ENCODE measurements at regions not wholly inside any gene's neighbourhood (a gene's known extent, or its start where the extent isn't known, plus 50 kb on each side); places are given as distances from the start of the nearest gene placed in this dataset.
"Not testable (repeated sequence)": the region's sequence is repeated elsewhere in the genome, so short reads cannot be mapped to it uniquely, and the experiment has no call there.

DNA sequence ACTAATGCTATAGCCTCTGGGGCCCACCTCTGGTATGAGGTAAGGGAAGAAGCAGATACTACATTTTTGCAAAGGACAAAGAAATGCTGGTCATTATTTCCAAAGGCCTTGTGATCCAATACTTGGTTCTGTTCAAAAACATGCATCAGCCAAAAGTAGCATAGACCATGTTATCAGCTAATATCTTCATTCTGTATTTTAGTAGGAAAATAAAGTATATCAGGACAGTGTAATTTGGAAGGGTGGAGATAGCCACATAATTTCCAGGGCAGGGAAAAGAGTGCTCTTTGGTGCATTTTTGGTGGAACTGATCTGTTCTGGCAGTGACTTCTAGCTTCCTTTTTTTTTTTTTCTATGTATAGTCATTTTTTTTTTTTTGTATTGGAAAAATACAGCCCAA, 258.0 kb upstream of the SOX4 start:
- Histone ChIP-seq H3K27me3 (ENCODE audit: insufficient read depth, low read length) (no peaks in the 10 kb centered on the region), H3K36me3 (ENCODE audit: insufficient read depth, low read depth, low read length) (no peaks in the 10 kb centered on the region), H3K9ac (ENCODE audit: low read depth, low read length) (no peak overlapping the region), H3K27ac (ENCODE audit: low read length) (no peak overlapping the region), H3K4me1 (ENCODE audit: insufficient read depth, low read length) (no peaks in the 10 kb centered on the region), H3K4me3 (ENCODE audit: low read length) (no peak overlapping the region), H3K9me3 (ENCODE audit: insufficient read depth, low read depth, low read length) (no peaks in the 10 kb centered on the region)

DNA sequence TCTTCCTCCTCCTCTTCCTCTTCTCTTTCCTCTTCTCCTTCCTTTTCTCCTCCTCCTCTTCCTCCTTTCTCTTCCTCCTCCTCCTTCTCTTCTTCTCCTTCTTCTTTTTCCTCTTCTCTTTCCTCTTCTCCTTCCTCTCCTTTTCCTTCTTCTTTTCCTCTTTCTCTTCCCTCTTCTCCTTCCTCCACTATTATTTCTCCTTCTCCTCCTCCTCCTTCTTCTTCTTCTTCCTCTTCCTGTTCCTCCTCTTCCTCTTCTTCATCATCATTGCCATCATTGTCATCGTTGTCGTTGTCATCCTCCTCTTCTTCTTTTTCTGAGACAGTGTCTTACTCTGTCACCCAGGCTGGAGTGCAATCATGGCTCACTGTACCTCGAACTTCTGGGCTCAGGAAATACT, 256.3 kb upstream of the SOX4 start:
- H3K9ac ChIP-seq (ENCODE audit: low read depth, low read length) = no peak overlapping the region
- H3K4me1 ChIP-seq (ENCODE audit: insufficient read depth, low read length) = no peaks in the 10 kb centered on the region
- H3K27ac ChIP-seq (ENCODE audit: low read length) = no peak overlapping the region
- H3K27me3 ChIP-seq (ENCODE audit: insufficient read depth, low read length) = no peaks in the 10 kb centered on the region
- H3K36me3 ChIP-seq (ENCODE audit: insufficient read depth, low read depth, low read length) = no peaks in the 10 kb centered on the region
- no peak overlapping the region for H3K4me3 ChIP-seq (ENCODE audit: low read length)
- H3K9me3 ChIP-seq (ENCODE audit: insufficient read depth, low read depth, low read length) = no peaks in the 10 kb centered on the region

DNA sequence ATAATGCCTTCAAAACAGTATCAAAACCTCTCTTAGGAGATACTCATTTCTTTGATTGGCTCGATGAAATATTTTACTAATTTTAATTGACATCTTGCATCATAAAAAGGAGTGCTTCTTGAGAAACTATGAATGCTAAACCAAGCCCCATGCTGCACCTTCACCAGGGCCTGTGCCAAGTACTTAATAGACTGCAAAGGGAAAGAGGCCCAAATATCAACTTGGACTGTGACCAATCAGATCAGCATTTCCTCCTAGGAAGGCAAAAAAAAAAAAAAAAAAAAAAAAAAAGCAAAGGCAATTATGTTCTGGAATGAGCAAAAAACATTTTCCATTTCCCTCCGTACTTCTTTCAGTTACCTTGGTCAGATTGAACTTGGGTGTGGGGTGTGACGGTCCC, 253.0 kb upstream of the SOX4 start:
- Histone ChIP-seq H3K27me3 (ENCODE audit: insufficient read depth, low read length) (no peaks in the 10 kb centered on the region), H3K9ac (ENCODE audit: low read depth, low read length) (no peak overlapping the region), H3K27ac (ENCODE audit: low read length) (no peak overlapping the region), H3K4me3 (ENCODE audit: low read length) (no peak overlapping the region), H3K9me3 (ENCODE audit: insufficient read depth, low read depth, low read length) (no peaks in the 10 kb centered on the region), H3K36me3 (ENCODE audit: insufficient read depth, low read depth, low read length) (no peaks in the 10 kb centered on the region), H3K4me1 (ENCODE audit: insufficient read depth, low read length) (no peaks in the 10 kb centered on the region)

DNA sequence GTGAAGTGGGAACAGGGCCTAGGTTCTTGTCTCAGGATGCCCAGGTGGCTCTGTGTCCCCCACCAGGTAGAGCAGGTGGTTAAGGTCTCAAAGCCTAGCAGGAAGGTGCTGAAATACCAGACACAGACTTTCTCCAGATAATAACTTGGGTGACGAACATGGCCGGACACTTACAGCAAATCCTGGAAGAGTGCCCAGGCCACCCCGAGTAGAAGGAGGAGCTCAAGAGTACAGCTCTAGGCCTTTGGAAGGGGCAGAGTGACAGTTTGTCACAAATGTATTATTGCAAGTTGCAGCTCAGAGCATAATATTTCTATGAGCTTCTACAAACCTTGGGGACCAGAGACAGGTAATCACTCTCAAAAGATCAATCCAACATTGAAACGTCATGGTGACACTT, 251.6 kb upstream of the SOX4 start:
- H3K36me3 ChIP-seq (ENCODE audit: insufficient read depth, low read depth, low read length) = no peaks in the 10 kb centered on the region
- H3K4me1 ChIP-seq (ENCODE audit: insufficient read depth, low read length) = no peaks in the 10 kb centered on the region
- no peaks in the 10 kb centered on the region for H3K27me3 ChIP-seq (ENCODE audit: insufficient read depth, low read length)
- no peak overlapping the region for H3K27ac ChIP-seq (ENCODE audit: low read length)
- no peak overlapping the region for H3K9ac ChIP-seq (ENCODE audit: low read depth, low read length)
- H3K9me3 ChIP-seq (ENCODE audit: insufficient read depth, low read depth, low read length) = no peaks in the 10 kb centered on the region
- no peak overlapping the region for H3K4me3 ChIP-seq (ENCODE audit: low read length)

DNA sequence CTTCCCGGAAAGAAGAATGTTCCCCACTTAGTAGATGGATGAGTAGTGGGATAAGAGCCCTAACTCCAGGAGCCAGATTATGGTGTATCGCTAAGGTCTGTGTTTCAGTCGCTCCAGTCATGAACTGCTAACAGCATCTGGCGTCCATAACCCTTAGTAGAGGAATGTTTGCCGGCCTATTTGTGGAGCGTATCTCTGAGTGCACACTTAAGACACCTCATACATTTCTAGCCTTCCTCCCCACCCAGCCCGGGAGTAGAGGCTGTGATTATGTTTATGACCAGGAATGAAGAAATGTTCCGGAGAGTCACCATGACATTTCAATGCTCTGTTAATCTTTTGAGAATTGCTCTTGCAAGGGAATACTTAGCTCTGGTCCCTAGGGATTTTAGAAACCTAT, 251.1 kb upstream of the SOX4 start:
- no peak overlapping the region for H3K27ac ChIP-seq (ENCODE audit: low read length)
- no peak overlapping the region for H3K4me3 ChIP-seq (ENCODE audit: low read length)
- H3K4me1 ChIP-seq (ENCODE audit: insufficient read depth, low read length) = no peaks in the 10 kb centered on the region
- H3K36me3 ChIP-seq (ENCODE audit: insufficient read depth, low read depth, low read length) = no peaks in the 10 kb centered on the region
- no peak overlapping the region for H3K9ac ChIP-seq (ENCODE audit: low read depth, low read length)
- no peaks in the 10 kb centered on the region for H3K9me3 ChIP-seq (ENCODE audit: insufficient read depth, low read depth, low read length)
- no peaks in the 10 kb centered on the region for H3K27me3 ChIP-seq (ENCODE audit: insufficient read depth, low read length)

DNA sequence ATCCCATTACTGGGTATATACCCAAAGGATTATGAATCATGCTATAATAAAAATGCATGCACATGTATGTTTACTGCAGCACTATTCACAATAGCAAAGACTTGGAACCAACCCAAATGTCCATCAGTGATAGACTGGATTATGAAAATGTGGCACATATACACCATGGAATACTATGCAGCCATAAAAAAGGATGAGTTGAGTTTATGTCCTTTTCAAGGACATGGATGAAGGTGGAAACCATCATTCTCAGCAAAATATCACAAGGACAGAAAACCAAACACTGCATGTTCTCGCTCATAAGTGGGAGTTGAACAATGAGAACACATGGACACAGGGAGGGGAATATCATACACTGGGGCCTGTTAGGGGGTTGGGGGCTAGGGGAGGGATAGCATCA, 247.8 kb upstream of the SOX4 start:
- H3K9ac ChIP-seq (ENCODE audit: low read depth, low read length); H3K4me3 ChIP-seq (ENCODE audit: low read length); H3K9me3 ChIP-seq (ENCODE audit: insufficient read depth, low read depth, low read length); H3K27me3 ChIP-seq (ENCODE audit: insufficient read depth, low read length); H3K27ac ChIP-seq (ENCODE audit: low read length); H3K36me3 ChIP-seq (ENCODE audit: insufficient read depth, low read depth, low read length); H3K4me1 ChIP-seq (ENCODE audit: insufficient read depth, low read length): not testable (repeated sequence)

DNA sequence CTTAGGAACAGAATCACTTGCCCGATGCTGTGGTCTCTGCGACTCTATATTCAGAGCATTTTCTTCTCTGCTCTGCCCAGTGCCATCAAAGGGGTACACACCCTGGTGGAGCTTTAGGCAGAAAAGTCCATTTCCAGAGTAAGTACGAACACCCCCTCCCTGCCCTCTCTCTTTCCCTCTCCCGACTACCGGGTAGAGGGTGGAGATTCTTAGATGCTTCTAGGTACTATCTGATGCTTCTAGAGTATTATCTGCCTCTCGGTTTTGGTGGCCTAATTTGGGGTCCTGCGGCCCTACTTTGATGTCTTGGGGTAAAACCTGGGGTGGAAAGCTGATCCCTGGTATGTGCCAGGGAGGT, 245.4 kb upstream of the SOX4 start:
- Histone ChIP-seq H3K9ac (ENCODE audit: low read depth, low read length) (no peak overlapping the region), H3K27me3 (ENCODE audit: insufficient read depth, low read length) (no peaks in the 10 kb centered on the region)

DNA sequence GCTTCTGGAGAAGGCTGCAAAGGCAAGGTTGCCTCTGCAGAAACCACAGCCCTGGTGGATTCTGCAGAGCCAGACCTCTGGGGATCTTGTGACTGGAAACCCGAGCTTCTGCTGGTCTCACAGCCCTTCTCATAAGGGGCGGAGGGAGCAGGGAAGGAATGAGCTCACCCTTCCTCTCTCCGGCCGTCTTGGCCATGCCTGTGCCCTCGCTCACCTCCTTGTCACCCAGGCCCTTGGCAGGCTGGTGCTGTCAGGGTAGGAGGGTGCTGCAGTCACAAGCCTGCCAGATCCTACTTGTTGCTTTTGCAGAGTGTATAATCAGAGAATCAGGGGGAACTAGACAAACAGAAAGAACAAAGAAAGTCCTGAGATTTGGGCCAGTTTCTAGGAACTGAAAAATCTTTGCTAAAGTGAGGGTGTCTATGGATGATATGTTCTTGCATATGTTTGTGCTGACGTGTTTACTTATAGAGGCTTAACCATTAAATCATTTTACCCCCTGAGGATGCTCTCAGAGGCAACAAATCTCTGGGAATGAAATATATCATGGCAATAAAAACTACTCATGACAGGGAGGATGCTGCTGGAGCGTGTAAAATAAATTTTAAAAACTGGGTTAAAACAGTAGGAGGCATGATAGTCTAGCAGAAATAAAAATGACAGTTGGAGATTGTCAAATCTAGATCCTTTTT, 244.9 kb upstream of the SOX4 start:
- Histone ChIP-seq H3K27ac (ENCODE audit: low read length) (no peak overlapping the region), H3K9me3 (ENCODE audit: insufficient read depth, low read depth, low read length) (no peaks in the 10 kb centered on the region), H3K4me3 (ENCODE audit: low read length) (no peak overlapping the region), H3K4me1 (ENCODE audit: insufficient read depth, low read length) (no peaks in the 10 kb centered on the region), H3K27me3 (ENCODE audit: insufficient read depth, low read length) (no peaks in the 10 kb centered on the region), H3K36me3 (ENCODE audit: insufficient read depth, low read depth, low read length) (no peaks in the 10 kb centered on the region), H3K9ac (ENCODE audit: low read depth, low read length) (peak overlapping the region; percentile 22; the same call in 1 of the 2 replicates)

More for the DNA sequence above, 245.4 kb upstream of the SOX4 start:
- no peak overlapping the region for H3K27ac ChIP-seq (ENCODE audit: low read length)
- no peak overlapping the region for H3K4me3 ChIP-seq (ENCODE audit: low read length)
- H3K9me3 ChIP-seq (ENCODE audit: insufficient read depth, low read depth, low read length) = no peaks in the 10 kb centered on the region
- no peaks in the 10 kb centered on the region for H3K4me1 ChIP-seq (ENCODE audit: insufficient read depth, low read length)
- no peaks in the 10 kb centered on the region for H3K36me3 ChIP-seq (ENCODE audit: insufficient read depth, low read depth, low read length)

DNA sequence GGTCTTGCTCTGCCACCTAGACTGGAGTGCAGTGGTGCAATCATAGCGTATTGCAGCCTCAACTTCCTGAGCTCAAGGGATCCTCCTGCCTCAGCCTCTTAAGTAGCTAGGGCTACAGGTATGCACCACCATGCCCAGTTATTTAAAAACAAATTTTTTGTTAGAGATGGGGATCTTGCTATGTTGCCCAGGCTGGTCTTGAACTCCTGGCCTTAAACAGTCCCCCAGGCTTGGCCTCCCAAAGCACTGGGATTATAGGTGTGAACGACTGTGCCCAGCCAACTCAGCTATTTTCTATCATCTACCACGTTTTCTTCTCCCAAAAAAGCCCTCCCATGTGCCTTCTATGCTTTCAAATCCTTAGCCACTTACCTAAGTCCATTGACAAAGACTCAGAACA, 243.7 kb upstream of the SOX4 start:
- H3K27me3 ChIP-seq (ENCODE audit: insufficient read depth, low read length) = no peaks in the 10 kb centered on the region
- H3K4me1 ChIP-seq (ENCODE audit: insufficient read depth, low read length) = no peaks in the 10 kb centered on the region
- no peak overlapping the region for H3K27ac ChIP-seq (ENCODE audit: low read length)
- no peak overlapping the region for H3K9ac ChIP-seq (ENCODE audit: low read depth, low read length)
- H3K36me3 ChIP-seq (ENCODE audit: insufficient read depth, low read depth, low read length) = no peaks in the 10 kb centered on the region
- no peak overlapping the region for H3K4me3 ChIP-seq (ENCODE audit: low read length)
- no peaks in the 10 kb centered on the region for H3K9me3 ChIP-seq (ENCODE audit: insufficient read depth, low read depth, low read length)

DNA sequence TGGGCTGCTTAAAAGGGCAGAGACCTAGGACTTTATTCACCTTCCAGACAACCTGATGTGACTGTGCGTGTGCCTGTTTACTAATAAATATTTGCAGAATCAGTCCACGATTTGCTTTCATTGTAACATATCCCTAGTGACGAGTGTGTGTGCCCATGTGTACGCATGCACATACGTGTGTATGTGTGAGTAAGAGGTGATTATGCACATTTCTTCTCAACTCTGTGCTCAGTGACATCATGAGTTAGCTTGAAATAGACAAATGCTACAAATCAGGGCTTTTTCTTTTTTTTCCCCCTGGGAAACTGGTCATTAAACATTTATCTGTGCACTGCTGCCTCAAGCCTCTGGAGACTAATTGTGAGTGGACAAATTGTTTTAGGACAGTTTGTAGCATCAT, 242.6 kb upstream of the SOX4 start:
- Histone ChIP-seq H3K9me3 (ENCODE audit: insufficient read depth, low read depth, low read length) (no peaks in the 10 kb centered on the region), H3K4me3 (ENCODE audit: low read length) (no peak overlapping the region), H3K27ac (ENCODE audit: low read length) (no peak overlapping the region), H3K36me3 (ENCODE audit: insufficient read depth, low read depth, low read length) (no peaks in the 10 kb centered on the region), H3K9ac (ENCODE audit: low read depth, low read length) (no peak overlapping the region), H3K4me1 (ENCODE audit: insufficient read depth, low read length) (no peaks in the 10 kb centered on the region), H3K27me3 (ENCODE audit: insufficient read depth, low read length) (no peaks in the 10 kb centered on the region)

DNA sequence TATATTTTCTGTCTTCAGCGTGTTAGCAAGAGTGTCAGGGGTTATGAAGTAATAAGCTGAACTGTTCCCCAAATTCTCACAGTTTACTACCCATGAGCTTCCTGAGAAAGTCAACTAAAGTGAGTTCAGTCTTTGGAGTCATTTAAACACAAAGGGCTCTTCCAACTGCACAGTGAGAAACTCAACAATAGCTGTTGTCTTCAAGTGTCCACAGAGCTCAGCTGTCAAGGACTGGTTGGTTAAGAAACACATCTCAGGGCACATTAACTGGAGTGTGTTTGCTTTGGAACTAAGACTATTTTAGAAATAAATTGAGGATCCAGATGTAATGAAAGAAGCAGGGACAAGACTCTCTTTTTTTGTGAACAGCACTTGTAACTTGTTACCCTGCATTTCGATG, 241.4 kb upstream of the SOX4 start:
- no peak overlapping the region for H3K4me3 ChIP-seq (ENCODE audit: low read length)
- H3K27me3 ChIP-seq (ENCODE audit: insufficient read depth, low read length) = no peaks in the 10 kb centered on the region
- H3K27ac ChIP-seq (ENCODE audit: low read length) = no peak overlapping the region
- no peaks in the 10 kb centered on the region for H3K9me3 ChIP-seq (ENCODE audit: insufficient read depth, low read depth, low read length)
- no peaks in the 10 kb centered on the region for H3K36me3 ChIP-seq (ENCODE audit: insufficient read depth, low read depth, low read length)
- no peak overlapping the region for H3K9ac ChIP-seq (ENCODE audit: low read depth, low read length)
- no peaks in the 10 kb centered on the region for H3K4me1 ChIP-seq (ENCODE audit: insufficient read depth, low read length)

DNA sequence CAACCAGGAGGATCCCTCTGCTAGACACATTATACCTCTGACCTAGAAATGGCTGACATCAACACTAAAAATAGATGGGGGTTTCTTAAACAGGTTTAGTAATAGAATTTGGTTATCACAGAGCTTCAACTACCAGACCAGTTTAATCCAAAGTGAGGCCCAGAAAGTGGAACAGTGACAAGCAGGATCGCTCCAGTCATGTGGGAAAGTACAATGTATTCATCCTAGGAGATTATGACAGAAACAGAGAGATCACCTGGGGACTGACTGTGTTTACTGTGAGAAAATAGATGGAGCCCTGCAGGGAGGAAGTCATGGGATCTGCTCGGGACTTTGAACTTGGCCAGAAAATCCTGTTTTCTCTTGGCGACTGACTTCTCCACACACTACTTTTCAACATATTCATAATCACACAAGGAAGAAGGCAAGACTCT, 238.7 kb upstream of the SOX4 start:
- H3K4me3 ChIP-seq (ENCODE audit: low read length) = no peak overlapping the region
- H3K27me3 ChIP-seq (ENCODE audit: insufficient read depth, low read length) = no peaks in the 10 kb centered on the region
- no peaks in the 10 kb centered on the region for H3K36me3 ChIP-seq (ENCODE audit: insufficient read depth, low read depth, low read length)
- H3K27ac ChIP-seq (ENCODE audit: low read length) = no peak overlapping the region
- H3K9me3 ChIP-seq (ENCODE audit: insufficient read depth, low read depth, low read length) = no peaks in the 10 kb centered on the region
- peaks cover 2% of the 10 kb centered on the region; the same call in 1 of the 2 replicates for H3K4me1 ChIP-seq (ENCODE audit: insufficient read depth, low read length)
- H3K9ac ChIP-seq (ENCODE audit: low read depth, low read length) = no peak overlapping the region
